Keratinocyte (primary cell): ENCODE measurements at regions not wholly inside any gene's neighbourhood (a gene's known extent, or its start where the extent isn't known, plus 50 kb on each side); places are given as distances from the start of the nearest gene placed in this dataset.

Experiments
- DNase-seq: peaks from one replicate; pipeline ENCODE4 v3.0.0-alpha.2; 2011; ENCODE audit warnings: low read depth, missing footprints, low spot score
- FAIRE-seq: peaks from 2 replicates; lab custom pipeline; 2011; peaks lifted over from hg19 to GRCh38; lab: Jason Lieb, UNC
- H2AFZ ChIP-seq: 2 replicates; pipeline ENCODE4 v1.6.0; 2012; ENCODE audit warnings: low read length, control low read depth, inconsistent platforms; ENCODE audit not compliant: control insufficient read depth
- H3K27ac ChIP-seq: 2 replicates; pipeline ENCODE4 v1.5.1; 2011; ENCODE audit warnings: low read length; ENCODE audit not compliant: control insufficient read depth, insufficient read depth
- H3K27me3 ChIP-seq: 3 replicates; pipeline ENCODE4 v1.6.0; 2011; ENCODE audit warnings: low read length; ENCODE audit not compliant: control insufficient read depth, insufficient read depth; ENCODE audit errors: extremely low read depth
- H3K36me3 ChIP-seq, 2 experiments: 2 replicates in 1 of 2; 3 replicates in 1 of 2; pipeline ENCODE4 v1.5.1; 2011; ENCODE audit warnings: low read length in 2 of 2, mild to moderate bottlenecking in 1 of 2; ENCODE audit not compliant: control insufficient read depth in 2 of 2, insufficient read depth in 2 of 2; ENCODE audit errors: extremely low read depth in 1 of 2
- H3K4me1 ChIP-seq: 3 replicates; pipeline ENCODE4 v1.5.1; 2011; ENCODE audit warnings: low read length; ENCODE audit not compliant: control insufficient read depth, insufficient read depth; ENCODE audit errors: extremely low read depth
- H3K4me2 ChIP-seq: 3 replicates; pipeline ENCODE4 v1.6.0; 2011; ENCODE audit warnings: low read depth, low read length; ENCODE audit not compliant: control insufficient read depth, insufficient read depth; ENCODE audit errors: extremely low read depth
- H3K4me3 ChIP-seq, 3 experiments: fragments of 200-600 bp in 1 of 3; sonication (generic) in 1 of 3; 2 replicates in 2 of 3; 3 replicates in 1 of 3; pipeline ENCODE4 v1.5.1; 2011 to 2016; ENCODE audit warnings: low read length in 3 of 3, mild to moderate bottlenecking in 3 of 3, control low read depth in 2 of 3, inconsistent platforms in 1 of 3, low read depth in 1 of 3, mixed read lengths in 1 of 3, mixed run types in 1 of 3, moderate library complexity in 1 of 3; ENCODE audit not compliant: control insufficient read depth in 2 of 3, insufficient read depth in 2 of 3; ENCODE audit errors: extremely low read depth in 1 of 3
- H3K79me2 ChIP-seq: 2 replicates; pipeline ENCODE4 v1.6.0; 2012; ENCODE audit warnings: low read length; ENCODE audit not compliant: control insufficient read depth, insufficient read depth
- H3K9ac ChIP-seq: 3 replicates; pipeline ENCODE4 v1.6.0; 2011; ENCODE audit warnings: low read length; ENCODE audit not compliant: control insufficient read depth, insufficient read depth; ENCODE audit errors: extremely low read depth
- H3K9me1 ChIP-seq: 3 replicates; pipeline ENCODE4 v1.6.0; 2011; ENCODE audit warnings: low read length; ENCODE audit not compliant: control insufficient read depth, insufficient read depth; ENCODE audit errors: extremely low read depth
- H3K9me3 ChIP-seq: 2 replicates; pipeline ENCODE4 v1.5.1; 2012; ENCODE audit warnings: low read depth, low read length; ENCODE audit not compliant: control insufficient read depth
- H4K20me1 ChIP-seq: 3 replicates; pipeline ENCODE4 v1.6.0; 2011; ENCODE audit warnings: low read length; ENCODE audit not compliant: control insufficient read depth, insufficient read depth; ENCODE audit errors: extremely low read depth
- CTCF ChIP-seq, 3 experiments: IDR thresholded peaks in 1 of 3; conservative IDR thresholded peaks in 1 of 3; optimal IDR thresholded peaks in 1 of 3; 2 replicates in 2 of 3; 3 replicates in 1 of 3; pipeline versions ENCODE3 to v1.5.1; 2011; ENCODE audit warnings: low read length in 3 of 3, mild to moderate bottlenecking in 3 of 3, moderate library complexity in 2 of 3, control low read depth in 1 of 3, inconsistent platforms in 1 of 3; ENCODE audit not compliant: insufficient read depth in 2 of 3; ENCODE audit errors: extremely low read depth in 1 of 3
- EZH2 ChIP-seq: IDR thresholded peaks from one replicate; pipeline ENCODE4 v1.6.1; 2012; ENCODE audit warnings: inconsistent platforms, mild to moderate bottlenecking, low read length, moderate library complexity
- dilution Hi-C: fragments of 300-500 bp; cut with MboI; formaldehyde crosslinking; loops from one replicate; pipeline ENCODE4 v1.7.0; 2020; ENCODE audit warnings: low sequenced_read_pairs; ENCODE audit not compliant: extremely low pct_ligation_motif_present

DNA sequence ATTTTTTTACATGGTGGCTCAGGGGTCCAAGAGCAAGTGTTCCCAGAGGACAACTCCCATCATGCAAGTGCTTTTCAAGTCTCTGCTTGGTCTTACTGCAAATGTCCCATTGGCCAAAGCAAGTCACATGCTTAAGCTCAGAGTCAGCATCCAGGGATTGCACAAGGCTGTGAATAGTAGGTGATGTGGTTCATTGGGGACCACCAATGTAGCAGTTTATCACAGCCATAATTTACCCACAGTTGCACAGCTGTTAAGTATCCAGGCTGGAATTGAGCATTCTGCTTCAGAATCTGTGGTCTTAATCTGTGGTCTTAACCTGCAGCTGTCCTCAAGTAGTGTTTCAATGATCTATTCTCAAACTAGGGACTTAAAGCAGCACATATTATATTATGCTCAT is 71.4 kb upstream of the PLCL2 start:
- TF ChIP-seq EZH2 (no peak), CTCF (optimal IDR thresholded peaks at IDR 0.05 in 1 of 3, IDR thresholded peaks at IDR 0.05 in 1 of 3, conservative IDR thresholded peaks at IDR 0.05 in 1 of 3; ENCODE audit: extremely low read depth in 1 of 3, insufficient read depth in 2 of 3, low read length in 3 of 3) (no peak)
- no peaks in the 10 kb centered on the region for H3K9me1 ChIP-seq
- no peaks in the 10 kb centered on the region for H3K27me3 ChIP-seq
- dilution Hi-C loops, result no loop called here
- DNase-seq (no peak), FAIRE-seq (no peak)
- H3K9ac ChIP-seq, result no peak overlapping the region
- H3K27ac ChIP-seq, result no peak overlapping the region
- H3K4me1 ChIP-seq, result no peaks in the 10 kb centered on the region
- no peaks in the 10 kb centered on the region for H3K79me2 ChIP-seq
- no peak overlapping the region for H3K4me3 ChIP-seq
- H3K36me3 ChIP-seq, result no peaks in the 10 kb centered on the region
- H3K4me2 ChIP-seq, result no peak overlapping the region
- H3K9me3 ChIP-seq, result no peaks in the 10 kb centered on the region
- H4K20me1 ChIP-seq, result no peaks in the 10 kb centered on the region
- no peak overlapping the region for H2AFZ ChIP-seq

DNA sequence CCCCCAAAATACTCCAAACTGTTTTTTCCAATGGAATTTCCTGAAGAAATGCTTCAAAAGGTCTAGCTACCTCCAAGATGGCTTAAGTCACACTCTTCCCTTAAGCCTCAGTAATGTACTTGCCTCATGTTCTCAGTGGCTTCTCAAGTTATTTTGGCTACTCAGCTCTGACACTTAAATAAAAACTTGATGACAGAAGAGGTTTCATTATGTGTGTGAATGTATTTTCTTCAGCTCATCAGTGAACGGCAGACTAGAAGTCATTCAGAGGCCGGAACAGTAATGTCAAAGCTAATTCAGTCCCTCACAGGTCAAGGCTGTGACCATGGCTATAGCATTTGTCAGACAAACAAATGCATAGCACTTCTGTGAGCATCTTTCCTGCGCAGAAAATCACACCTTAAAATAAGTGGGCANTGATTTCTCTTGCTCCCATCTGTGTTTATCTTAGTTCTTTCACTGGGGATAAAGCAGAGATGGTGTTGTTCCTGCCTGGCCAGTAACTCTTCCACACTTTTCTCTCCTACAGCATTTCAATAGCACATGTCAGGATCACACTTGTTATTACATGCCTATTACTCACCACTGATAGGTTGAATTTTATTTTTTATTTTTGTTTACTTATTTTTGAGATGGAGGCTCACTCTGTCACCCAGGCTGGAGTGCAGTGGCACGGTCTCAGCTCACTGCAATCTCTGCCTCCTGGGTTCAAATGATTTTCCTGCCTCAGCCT is 68.5 kb upstream of the PLCL2 start:
- dilution Hi-C loops, result no loop called here
- H3K4me1 ChIP-seq, result no peaks in the 10 kb centered on the region
- no peak overlapping the region for H3K9ac ChIP-seq
- DNase-seq, result no peak
- no peaks in the 10 kb centered on the region for H4K20me1 ChIP-seq
- H3K27ac ChIP-seq, result no peak overlapping the region
- no peak for FAIRE-seq
- H3K79me2 ChIP-seq, result no peaks in the 10 kb centered on the region
- no peaks in the 10 kb centered on the region for H3K9me3 ChIP-seq
- no peak overlapping the region for H3K4me3 ChIP-seq
- no peak overlapping the region for H2AFZ ChIP-seq
- H3K4me2 ChIP-seq, result no peak overlapping the region
- TF ChIP-seq EZH2 (no peak), CTCF (optimal IDR thresholded peaks at IDR 0.05 in 1 of 3, IDR thresholded peaks at IDR 0.05 in 1 of 3, conservative IDR thresholded peaks at IDR 0.05 in 1 of 3; ENCODE audit: extremely low read depth in 1 of 3, insufficient read depth in 2 of 3, low read length in 3 of 3) (no peak)
- H3K27me3 ChIP-seq, result no peaks in the 10 kb centered on the region
- H3K9me1 ChIP-seq, result no peaks in the 10 kb centered on the region
- H3K36me3 ChIP-seq, result no peaks in the 10 kb centered on the region
